GM18858 (cell line): ENCODE measurements at regions not wholly inside any gene's neighbourhood (a gene's known extent, or its start where the extent isn't known, plus 50 kb on each side); places are given as distances from the start of the nearest gene placed in this dataset.
"Not testable (repeated sequence)": the region's sequence is repeated elsewhere in the genome, so short reads cannot be mapped to it uniquely, and the experiment has no call there.

Experiments used
- ATAC-seq: cut with Tn5 transposase; IDR thresholded peaks from one replicate; pipeline ENCODE4 v1.9.1; 2021; ENCODE audit not compliant: unreplicated experiment

- no peak for ATAC-seq
These were observed 526.6 kb upstream of the CCDC196 start for GRCh38 chr14:65959563-65960024.

GRCh38 chr14:65961004-65961403 lies 525.2 kb upstream of the CCDC196 start:
- no peak for ATAC-seq

- no peak for ATAC-seq
These were observed 523.2 kb upstream of the CCDC196 start for GRCh38 chr14:65962952-65963351.

GRCh38 chr14:65964366-65964765 lies 521.8 kb upstream of the CCDC196 start:
- no peak for ATAC-seq

GRCh38 chr14:65966188-65966587 lies 520.0 kb upstream of the CCDC196 start:
- no peak for ATAC-seq

GRCh38 chr14:65972346-65972870 lies 513.8 kb upstream of the CCDC196 start:
- no peak for ATAC-seq

GRCh38 chr14:65972891-65973290 lies 513.3 kb upstream of the CCDC196 start:
- ATAC-seq = no peak

- no peak for ATAC-seq
These were observed 510.3 kb upstream of the CCDC196 start for GRCh38 chr14:65975865-65976264.

- ATAC-seq = no peak
These were observed 509.3 kb upstream of the CCDC196 start for GRCh38 chr14:65976761-65977404.

- no peak for ATAC-seq
These were observed 504.9 kb upstream of the CCDC196 start for GRCh38 chr14:65981192-65981843.

GRCh38 chr14:65986041-65986440 lies 500.1 kb upstream of the CCDC196 start:
- ATAC-seq = no peak

- no peak for ATAC-seq
These were observed 496.2 kb upstream of the CCDC196 start for GRCh38 chr14:65989981-65990380.

GRCh38 chr14:65991104-65991503 lies 495.1 kb upstream of the CCDC196 start:
- no peak for ATAC-seq

GRCh38 chr14:65991935-65992334 lies 494.2 kb upstream of the CCDC196 start:
- ATAC-seq = not testable (repeated sequence)

GRCh38 chr14:65993103-65993502 lies 493.1 kb upstream of the CCDC196 start:
- no peak for ATAC-seq

- ATAC-seq = no peak
These were observed 492.2 kb upstream of the CCDC196 start for GRCh38 chr14:65993996-65994395.

GRCh38 chr14:65997347-65997746 lies 488.8 kb upstream of the CCDC196 start:
- no peak for ATAC-seq

GRCh38 chr14:65999865-66000264 lies 486.3 kb upstream of the CCDC196 start:
- ATAC-seq = no peak

- no peak for ATAC-seq
These were observed 485.4 kb upstream of the CCDC196 start for GRCh38 chr14:66000766-66001165.

- ATAC-seq = no peak
These were observed 484.8 kb upstream of the CCDC196 start for GRCh38 chr14:66001356-66001755.

- ATAC-seq = no peak
These were observed 483.0 kb upstream of the CCDC196 start for GRCh38 chr14:66003082-66003730.

GRCh38 chr14:66005900-66006434 lies 480.2 kb upstream of the CCDC196 start:
- ATAC-seq = no peak
